GM21390 (cell line): ENCODE measurements at regions not wholly inside any gene's neighbourhood (a gene's known extent, or its start where the extent isn't known, plus 50 kb on each side); places are given as distances from the start of the nearest gene placed in this dataset.

Source experiments
- ATAC-seq: cut with Tn5 transposase; IDR thresholded peaks from one replicate; pipeline ENCODE4 v1.9.1; 2021; ENCODE audit not compliant: unreplicated experiment

DNA sequence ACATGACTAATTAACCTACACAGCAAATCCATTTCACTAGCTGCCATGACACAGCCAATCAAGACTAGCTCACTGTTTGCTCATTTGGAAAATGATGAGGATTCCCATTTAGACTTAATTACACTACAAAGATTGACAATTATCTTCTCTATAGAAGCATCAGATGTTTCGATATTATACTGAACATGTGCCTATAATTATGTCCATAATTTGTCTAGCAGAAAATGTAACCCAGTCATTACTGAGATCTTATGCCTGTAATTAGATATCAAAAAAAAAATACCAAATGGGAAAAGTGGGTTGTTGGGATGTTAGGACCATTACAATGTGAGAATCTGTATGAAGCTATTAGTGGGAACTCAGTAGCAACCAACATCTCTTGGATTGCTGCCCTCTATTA, 344.2 kb upstream of the MCTP2 start:
- ATAC-seq: no peak

DNA sequence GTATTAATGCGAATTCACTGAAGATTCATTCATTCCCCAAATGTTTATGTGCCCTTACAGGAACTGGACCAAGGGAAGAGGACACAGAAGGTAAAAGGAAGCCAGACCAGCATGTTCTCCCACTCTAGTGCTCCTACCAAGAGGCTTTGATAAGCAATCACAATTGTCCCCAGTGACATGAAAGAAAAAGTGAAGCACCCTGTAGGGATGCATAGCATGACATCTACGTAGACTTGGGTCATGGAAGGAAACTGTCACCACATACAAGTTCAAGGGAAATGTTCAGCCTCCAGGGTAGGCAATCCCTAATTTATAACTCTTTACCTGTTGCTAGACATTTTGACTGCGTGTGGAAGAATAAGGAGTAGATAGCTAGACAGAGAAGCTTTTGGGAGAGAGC, 348.6 kb upstream of the MCTP2 start:
- ATAC-seq: no peak

DNA sequence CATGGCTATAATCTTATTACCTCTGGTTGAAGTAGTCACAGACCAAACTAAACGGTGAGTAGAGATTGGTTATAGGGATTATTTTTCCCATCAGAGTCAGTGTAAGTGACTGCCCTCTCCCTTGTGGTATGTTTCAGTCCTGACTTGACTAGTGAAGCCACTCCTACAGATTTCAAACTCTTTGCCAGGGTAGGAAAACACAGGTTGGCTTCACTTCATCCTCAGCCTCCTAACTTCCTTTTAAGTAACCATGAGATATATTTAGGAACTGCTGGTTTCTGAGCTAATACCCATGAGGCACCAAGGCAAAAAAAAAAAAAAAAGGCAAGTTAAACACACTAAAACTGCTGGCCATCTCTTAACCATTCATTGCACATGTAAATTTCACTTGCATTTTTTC, 349.2 kb upstream of the MCTP2 start:
- ATAC-seq: no peak

DNA sequence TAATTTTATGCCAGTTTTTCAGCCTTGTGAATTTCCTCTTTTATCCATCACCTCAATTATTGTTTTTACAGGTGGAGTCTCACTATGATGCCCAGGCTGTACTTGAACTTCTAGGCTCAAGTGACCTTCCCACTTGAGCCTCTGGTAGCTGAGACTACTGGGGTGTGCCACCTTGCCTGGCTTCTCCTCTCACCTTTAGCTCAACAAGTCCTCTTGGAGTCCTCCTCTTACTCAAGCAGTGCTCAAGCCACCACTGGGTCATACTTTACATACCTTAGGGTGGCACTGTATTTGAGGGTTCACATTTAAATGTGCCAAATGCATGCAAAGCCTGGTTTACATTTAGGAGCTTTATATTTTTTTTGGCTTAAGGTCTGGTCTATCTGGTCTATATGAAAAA, 350.1 kb upstream of the MCTP2 start:
- no peak for ATAC-seq

DNA sequence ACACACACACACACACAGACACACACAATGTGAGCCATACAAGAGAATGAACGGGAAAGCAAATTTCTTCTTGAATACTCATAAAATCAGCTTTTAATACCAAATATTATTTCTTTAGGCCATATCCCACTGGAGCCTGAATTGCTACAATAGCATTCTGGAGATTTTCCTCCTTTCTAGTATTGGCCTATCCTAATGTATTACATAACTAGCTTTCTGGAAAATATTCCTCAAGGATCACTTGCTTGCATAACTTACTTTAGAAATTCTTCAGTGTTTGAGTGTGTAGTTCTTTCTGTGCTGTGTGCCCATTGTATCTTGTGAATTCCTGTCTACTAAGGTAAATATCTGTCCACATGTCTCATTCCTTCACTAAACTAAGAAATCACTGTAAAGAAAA, 351.0 kb upstream of the MCTP2 start:
- no peak for ATAC-seq

DNA sequence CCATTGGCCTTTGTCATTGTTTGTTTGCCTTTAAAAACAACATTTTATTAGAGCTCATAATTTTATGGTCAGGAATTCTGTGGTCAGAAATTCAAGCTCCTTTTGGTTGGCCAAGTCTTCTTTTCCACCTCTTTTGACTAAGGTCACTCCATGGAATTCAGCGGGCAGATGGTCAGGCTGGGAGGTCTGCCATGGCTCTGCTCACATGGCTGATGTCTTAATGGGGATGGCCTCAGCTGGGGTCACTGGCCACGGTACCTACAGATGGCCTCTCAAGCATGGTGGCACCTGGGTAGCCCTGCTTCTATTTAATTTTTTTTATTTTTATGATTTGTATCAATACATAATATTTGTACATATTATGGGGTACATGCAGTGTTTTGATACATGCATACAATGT, 360.8 kb upstream of the MCTP2 start:
- ATAC-seq: no peak

DNA sequence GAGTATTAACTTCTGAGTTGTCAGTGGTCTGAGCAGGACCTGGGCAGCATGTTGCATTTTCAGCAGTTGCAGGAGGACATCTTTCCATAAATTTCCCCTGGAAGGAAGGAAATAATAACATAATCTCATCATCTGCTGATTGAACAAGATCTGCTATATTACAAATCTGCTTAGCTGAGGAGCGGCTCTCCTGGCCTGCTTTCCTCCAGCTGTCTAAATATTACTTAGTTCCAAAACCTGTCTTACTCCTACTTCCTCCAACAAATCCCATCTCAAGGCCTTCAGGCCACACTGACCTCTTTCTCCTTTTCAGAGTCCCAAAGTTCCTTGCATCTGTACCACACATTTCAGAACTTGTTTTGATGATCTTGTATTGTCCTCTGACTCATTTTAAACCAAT, 364.4 kb upstream of the MCTP2 start:
- ATAC-seq: no peak

DNA sequence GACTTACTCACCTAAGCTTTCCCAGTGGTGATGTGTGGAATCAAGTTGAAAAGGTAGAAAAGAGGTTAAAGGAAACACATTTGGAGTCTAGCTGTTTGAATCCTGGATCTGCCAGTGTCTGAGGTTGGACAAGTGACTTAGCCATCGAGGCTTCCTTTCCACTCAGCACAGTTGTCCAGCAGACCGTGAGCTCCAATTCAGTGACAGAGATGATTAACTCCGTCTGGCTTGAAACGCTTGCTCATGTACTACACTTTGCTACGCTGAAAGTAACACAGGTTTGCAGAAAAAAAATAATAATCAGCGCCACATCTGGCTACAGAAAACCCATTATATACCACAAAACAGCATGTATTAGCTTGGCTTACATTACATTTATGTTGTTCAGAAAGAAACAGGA, 364.9 kb upstream of the MCTP2 start:
- ATAC-seq: no peak

DNA sequence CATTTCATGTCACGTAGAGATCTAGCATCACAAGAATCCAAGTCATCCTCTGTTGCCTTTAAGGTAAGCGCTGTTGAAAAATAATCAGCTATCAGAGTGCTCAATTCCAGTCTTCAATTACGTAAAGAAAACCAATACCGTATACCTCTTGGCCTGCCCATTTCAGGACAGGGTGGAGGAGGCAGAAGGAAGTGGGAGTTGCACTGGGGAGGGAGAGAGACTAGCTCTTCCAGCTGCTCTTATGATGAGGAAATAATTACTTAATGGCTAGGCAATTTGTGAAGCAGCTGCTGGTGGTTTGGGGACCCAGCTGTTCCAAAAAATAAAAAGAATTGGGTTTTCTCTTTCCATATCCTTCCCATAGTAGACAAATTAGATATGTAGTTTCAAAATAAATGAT, 365.8 kb upstream of the MCTP2 start:
- ATAC-seq: no peak

DNA sequence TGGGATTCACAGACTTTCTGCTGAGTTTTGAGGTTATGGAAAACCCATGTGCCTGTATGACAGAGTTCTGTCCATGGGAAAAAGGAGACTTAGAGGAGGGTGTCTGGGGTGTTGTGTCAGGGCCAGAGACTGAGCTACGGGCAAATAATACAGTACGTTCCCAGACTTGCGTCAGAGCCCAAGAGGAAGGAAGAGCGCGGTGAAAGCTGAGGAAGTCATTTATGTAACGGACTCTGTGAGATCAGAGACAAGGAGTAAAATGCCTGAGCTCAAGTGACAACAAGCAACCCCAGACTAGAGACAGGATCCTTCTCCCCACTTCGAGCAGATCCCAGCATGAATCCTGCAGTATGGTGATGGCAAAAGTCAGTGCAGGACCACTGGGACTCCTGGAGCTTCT, 368.6 kb upstream of the MCTP2 start:
- no peak for ATAC-seq

DNA sequence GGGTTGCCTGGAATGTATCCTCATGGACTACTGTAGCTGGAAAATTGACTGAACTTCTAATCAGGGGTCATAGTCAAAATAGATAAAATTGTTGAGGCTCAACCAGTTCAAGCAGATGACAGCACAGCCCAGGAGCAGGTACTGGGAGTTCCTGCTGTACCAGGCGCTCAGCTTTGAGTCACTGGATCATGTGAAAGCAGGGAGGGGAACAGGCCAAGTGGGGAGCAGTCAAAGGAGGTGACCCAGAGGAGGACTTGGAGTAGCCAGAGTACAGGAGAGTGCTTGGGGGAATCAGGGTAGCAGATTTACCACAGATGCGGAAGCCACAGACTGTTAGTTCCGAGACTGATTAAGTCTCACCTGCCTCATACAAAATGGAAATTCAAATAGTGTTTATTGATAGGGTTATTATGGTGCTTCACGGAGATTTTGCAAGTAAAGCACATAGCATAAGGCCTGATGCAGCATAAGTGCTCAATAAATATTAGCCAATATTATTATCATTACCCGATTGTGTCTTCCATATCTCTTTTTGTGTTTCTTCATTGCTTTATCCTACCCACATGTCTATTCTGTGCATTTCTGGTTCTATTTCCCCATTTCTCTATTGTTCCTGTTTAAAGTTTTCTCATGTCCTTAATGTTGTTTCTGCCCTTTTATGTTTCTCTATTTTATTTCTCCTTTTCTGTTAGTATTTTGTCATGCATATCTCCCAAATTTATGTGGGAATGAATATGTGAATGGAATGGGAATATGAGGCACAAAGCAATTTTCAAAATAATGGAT, 369.2 kb upstream of the MCTP2 start:
- no peak for ATAC-seq

DNA sequence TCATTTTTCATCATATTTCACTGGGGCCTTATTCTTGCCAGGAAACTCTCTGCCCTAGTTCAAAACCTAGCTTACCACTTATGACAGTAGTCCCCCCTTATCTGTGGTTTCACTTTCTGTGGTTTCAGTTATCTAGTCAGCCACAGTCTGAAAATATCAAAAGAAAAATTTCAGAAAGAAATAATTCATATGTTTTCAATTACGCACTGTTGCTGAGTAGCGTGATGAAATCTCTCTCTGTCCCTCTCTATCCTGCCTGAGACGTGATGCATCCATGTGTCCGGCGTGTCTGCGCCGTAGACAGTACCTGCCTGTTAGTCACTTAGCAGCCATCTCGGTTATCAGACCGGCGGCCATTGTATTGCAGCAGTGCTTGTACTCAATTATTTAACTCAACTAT, 369.9 kb upstream of the MCTP2 start:
- no peak for ATAC-seq

DNA sequence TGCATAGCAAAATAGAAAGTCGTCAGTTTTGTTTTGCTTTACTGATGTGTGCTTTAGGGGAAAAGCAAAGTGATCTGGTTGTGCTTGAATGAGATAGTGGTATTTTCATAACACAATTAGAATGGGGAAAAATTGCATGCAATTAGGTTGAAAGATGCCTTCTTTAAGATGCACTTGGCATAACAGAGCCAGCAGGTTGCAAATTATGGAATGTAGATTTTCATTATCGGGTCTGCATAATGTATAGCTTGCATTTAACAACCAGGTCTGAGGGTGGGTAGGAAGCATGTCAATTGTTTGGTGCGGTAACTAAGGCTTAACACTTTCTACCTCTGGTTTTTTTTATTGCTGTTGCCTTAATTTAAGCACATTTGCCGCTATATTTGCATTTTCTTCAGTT, 370.7 kb upstream of the MCTP2 start:
- ATAC-seq: no peak

DNA sequence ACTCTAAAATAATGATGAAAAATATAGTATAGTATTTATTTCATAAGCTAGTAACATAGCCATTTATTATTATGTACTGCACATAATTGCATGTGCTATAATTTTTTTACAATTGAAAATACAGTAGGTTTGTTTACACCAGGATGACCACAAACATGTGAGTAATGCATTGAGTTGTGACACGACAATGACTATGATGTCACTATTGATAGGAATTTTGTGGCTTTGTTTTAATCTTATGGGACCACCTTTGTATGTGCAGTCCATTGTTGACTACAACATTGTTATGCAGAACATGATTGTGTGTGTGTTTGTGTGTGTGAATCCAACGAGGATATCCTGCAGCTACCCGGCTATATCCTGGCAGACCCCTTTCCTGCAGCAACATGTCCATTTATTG, 372.2 kb upstream of the MCTP2 start:
- ATAC-seq: no peak

DNA sequence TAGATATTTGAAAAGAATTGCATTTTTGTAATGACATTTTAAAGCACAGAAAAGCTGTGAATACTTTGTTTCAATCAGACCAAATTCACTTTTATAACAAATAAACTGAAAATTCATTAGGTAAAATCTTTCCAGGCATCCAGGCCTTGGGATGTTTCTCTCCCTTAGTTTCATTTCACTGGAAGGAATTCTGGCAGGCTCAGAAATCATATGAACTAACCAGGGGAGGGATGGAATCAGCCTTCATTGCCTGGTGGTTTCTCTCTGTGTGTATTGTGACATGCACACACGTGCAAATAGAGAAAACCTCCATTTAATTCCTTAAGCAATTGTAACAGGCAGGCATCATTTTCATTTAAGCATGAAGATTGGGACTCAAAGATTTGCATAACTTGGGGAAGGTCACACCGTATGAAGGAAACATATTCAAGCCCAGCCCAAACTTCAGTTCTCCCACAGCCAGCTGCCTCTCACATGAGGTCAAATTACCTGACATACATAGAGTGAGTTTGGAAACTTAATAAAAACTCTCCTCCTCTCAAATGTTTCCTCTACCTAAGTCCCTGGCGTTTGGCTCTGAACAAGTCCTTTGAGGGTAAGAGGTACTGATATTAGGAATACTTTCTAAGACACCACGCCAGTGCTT, 376.1 kb upstream of the MCTP2 start:
- ATAC-seq: no peak

DNA sequence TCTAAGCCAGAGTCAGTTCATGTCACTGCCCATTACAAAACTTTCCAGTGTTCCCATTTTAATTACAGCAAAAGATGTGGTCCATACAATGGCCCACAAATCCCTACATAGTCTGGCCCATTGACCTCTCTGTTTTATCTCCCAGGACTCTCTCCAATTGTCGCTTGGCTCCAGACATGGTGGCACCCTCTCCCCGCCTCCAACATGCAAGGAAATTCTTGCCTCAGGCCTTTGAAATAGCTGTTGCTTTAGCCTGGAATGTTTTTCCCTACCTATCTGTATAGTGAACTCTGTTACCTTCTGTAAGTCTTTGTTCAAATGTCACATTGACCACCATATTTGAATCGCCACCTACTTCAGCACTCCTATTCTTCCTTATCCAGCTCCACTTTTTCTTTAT, 377.3 kb upstream of the MCTP2 start:
- no peak for ATAC-seq

DNA sequence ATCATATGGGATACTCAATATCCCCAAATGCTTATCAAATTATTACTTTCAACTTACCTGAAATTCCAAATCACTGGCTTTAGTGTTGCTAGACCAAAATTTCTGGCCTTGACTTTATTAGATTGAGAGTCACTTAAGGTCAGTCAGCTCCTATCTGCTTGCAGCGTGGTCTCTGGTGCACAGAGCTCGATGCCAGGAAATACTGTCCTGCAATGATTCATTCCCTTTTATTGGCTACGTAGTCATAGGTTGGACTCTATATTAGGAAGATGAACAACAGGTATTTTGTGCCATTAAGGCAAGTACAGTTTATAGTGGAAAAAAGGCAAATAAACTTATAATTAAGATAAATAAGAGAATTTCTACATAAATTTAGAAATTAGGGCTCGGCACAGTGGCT, 378.6 kb upstream of the MCTP2 start:
- ATAC-seq: no peak

DNA sequence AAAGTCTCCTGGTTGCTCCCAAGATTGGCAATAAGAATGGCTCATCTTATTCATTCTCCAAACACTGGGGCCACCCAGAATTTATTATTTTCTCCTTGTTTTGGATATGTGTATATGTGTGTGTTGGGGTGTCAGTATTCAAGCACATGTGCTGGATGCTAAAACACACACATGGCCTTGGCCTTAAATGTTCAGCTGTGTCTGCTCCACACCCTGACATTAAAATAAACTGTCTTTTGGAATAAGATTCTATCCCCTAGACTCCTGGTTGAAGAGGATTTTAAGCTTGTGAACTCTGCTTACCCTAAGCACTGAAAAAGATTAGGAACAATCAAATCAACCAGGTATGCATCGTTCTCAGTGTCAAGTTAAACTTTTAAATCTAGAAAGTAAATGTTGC, 382.9 kb upstream of the MCTP2 start:
- no peak for ATAC-seq

DNA sequence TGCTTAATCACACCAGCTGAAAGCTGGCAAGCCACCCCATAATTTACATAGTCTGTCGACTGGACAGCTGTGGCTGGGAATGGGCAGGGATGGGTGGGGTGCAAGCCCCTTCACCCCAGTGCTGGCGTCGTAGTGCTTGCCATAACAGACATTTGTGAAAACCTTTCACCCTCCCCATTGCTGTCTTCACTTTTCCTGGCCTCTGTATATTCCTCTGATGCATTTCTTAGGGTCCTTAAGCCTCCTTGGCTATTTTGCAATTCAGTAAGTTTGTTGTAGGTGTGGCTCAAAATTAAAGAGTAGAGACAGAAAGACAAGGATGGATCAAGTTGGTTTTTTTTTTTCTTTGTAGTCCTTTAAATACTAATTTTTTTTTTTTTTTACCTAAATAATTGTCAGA, 383.3 kb upstream of the MCTP2 start:
- no peak for ATAC-seq

DNA sequence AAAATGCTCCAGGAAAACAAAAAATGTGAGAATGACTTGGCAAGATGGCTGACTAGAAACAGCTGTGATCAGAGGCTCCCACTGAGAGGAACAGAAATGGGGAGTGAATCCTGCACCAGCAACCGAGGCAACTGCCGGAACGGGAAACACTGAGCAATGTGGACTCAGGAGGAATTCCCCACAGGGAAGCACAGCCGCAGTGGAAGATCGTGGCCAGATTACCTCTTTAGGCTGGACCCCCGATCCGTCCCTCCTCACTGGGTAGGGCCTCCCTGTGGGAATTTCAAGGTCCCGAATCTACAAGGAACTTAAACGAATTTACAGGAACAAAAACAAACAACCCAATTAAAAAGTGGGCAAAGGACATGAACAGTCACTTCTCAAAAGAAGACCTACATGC, 385.2 kb upstream of the MCTP2 start:
- no peak for ATAC-seq

DNA sequence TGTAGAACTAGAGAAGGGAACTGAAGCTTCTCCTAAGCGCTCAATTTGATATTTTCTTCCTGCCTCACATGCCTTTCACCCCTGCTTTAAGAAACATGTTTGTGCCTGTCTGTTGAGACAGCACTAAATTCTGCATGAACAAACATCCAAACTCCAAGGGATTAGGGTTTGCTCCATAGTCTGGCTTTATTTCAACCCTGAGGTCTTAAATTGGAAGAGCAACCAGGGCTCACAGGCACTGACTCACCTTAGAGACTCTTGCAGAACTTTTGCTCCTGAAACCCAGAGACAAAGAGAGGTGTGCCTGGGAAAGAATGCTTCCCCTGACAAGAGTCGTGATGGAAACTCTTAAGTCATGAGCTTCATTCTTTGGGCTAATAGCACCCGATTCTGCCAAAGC, 393.9 kb upstream of the MCTP2 start:
- no peak for ATAC-seq

DNA sequence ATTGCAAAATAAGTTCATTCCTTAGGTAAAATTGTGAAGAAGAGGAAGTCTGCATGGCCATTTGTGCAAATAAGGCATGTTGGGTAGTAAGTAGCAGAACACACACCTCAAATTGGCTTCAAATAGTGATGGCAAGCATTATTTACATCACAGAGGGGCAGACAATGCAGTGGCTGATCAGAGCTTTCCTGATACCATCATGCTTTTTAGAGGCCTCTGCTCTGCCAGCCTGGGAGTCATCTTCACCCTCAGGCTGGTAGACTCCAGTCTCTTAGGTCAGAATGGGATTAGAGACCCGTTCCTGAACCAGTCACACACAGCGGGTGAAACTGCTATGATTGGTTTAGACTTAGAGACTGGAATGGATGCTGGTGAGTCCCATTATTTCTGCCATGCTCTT, 396.0 kb upstream of the MCTP2 start:
- no peak for ATAC-seq

DNA sequence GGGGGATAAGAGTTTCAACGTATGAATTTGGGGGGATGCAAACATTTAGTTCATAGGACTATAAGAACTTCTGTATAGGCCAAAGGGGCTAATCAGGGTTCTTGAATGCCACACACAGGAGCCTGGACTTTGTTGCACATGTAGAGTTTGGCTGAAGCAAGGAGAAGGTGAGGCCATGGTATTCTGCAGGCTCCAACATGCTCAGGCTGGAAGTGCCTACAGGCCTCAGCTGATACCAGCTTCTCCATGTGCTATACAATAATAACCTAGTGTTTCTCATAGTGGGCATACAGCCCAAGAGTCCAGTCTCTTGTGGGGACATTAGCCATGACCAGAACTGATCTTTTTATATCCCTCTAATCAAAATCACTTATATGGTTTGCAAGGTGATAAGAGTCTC, 399.7 kb upstream of the MCTP2 start:
- no peak for ATAC-seq
